B cell (primary cell): ENCODE measurements at regions not wholly inside any gene's neighbourhood (a gene's known extent, or its start where the extent isn't known, plus 50 kb on each side); places are given as distances from the start of the nearest gene placed in this dataset.

Experiments used
- ATAC-seq: fragments of 200-7000 bp; cut with Tn5 transposase; one replicate; pipeline ENCODE4 v1.10.0; 2021; ENCODE audit warnings: low read depth, mild to moderate bottlenecking, moderate number of reproducible peaks, moderate library complexity
- CTCF ChIA-PET: fragments of 350-600 bp; sonication (Branson Sonifier 250); formaldehyde crosslinking; loops from one replicate; lab custom pipeline; 2021; ENCODE audit warnings: antibody characterized with exemption, inconsistent platforms; lab: Charles Lee
- POLR2A ChIA-PET: fragments of 350-600 bp; sonication (Branson Sonifier 250); formaldehyde crosslinking; loops from one replicate; lab custom pipeline; 2021; ENCODE audit warnings: antibody characterized with exemption; lab: Charles Lee
- DNase-seq: peaks from one replicate; pipeline ENCODE4 v3.0.0; 2013
- H2AFZ ChIP-seq: 2 replicates; pipeline ENCODE4 v1.6.1; 2012; ENCODE audit warnings: mild to moderate bottlenecking, low read depth, low read length; ENCODE audit not compliant: insufficient read depth, poor library complexity, severe bottlenecking
- H3K27ac ChIP-seq, 2 donors: 1 replicate in 1 of 2; 2 replicates in 1 of 2; pipeline ENCODE4 v1.5.1; 2012 to 2013; ENCODE audit warnings: low read length in 2 of 2, mild to moderate bottlenecking in 2 of 2, moderate library complexity in 1 of 2
- H3K27me3 ChIP-seq, 4 experiments: fragments of 200-600 bp in 1 of 4; sonication (generic) in 1 of 4; replicated peaks in 1 of 4; 1 replicate in 2 of 4; 2 replicates in 2 of 4; pipeline versions ENCODE4 v1.6.1 to v1.7.0; 2013 to 2016; ENCODE audit warnings: low read length in 3 of 4, mild to moderate bottlenecking in 2 of 4, mixed read lengths in 1 of 4, moderate library complexity in 1 of 4; ENCODE audit not compliant: insufficient read depth in 4 of 4, control insufficient read depth in 3 of 4; ENCODE audit errors: control extremely low read depth in 1 of 4
- H3K36me3 ChIP-seq, 2 experiments: replicated peaks in 1 of 2; 1 replicate in 1 of 2; 2 replicates in 1 of 2; pipeline versions ENCODE4 v1.6.1 to v1.7.1; 2013; ENCODE audit warnings: low read length in 1 of 2; ENCODE audit not compliant: insufficient read depth in 2 of 2, control insufficient read depth in 1 of 2; ENCODE audit errors: control extremely low read depth in 1 of 2, extremely low read depth in 1 of 2
- H3K4me1 ChIP-seq, 2 donors: fragments of 200-600 bp in 1 of 2; sonication (generic) in 1 of 2; 1 replicate in 1 of 2; 2 replicates in 1 of 2; pipeline versions ENCODE4 v1.5.1 to v1.6.1; 2013 to 2017; ENCODE audit warnings: low read length in 2 of 2; ENCODE audit not compliant: control insufficient read depth in 2 of 2, insufficient read depth in 2 of 2
- H3K4me2 ChIP-seq: replicated peaks from 2 replicates; pipeline ENCODE3; 2012; ENCODE audit warnings: mild to moderate bottlenecking, low read depth, low read length; ENCODE audit not compliant: poor library complexity, severe bottlenecking
- H3K4me3 ChIP-seq, 5 experiments: fragments of 200-600 bp in 1 of 5; sonication (generic) in 1 of 5; 1 replicate in 3 of 5; 2 replicates in 2 of 5; pipeline versions ENCODE4 v1.5.1 to v1.7.0; 2011 to 2016; ENCODE audit warnings: low read length in 4 of 5, mild to moderate bottlenecking in 4 of 5, low read depth in 2 of 5, control low read depth in 1 of 5, moderate library complexity in 1 of 5; ENCODE audit not compliant: insufficient read depth in 1 of 5; ENCODE audit errors: control extremely low read depth in 1 of 5, extremely low read depth in 1 of 5
- H3K79me2 ChIP-seq: fragments of 200-600 bp; sonication (generic); one replicate; pipeline ENCODE4 v1.6.0; 2016; ENCODE audit warnings: low read length; ENCODE audit not compliant: control insufficient read depth, insufficient read depth
- H3K9ac ChIP-seq: fragments of 200-600 bp; sonication (generic); 2 replicates; pipeline ENCODE4 v1.6.1; 2017; ENCODE audit warnings: mild to moderate bottlenecking, low read length, moderate library complexity
- H3K9me3 ChIP-seq, 3 donors: one replicate each; pipeline versions ENCODE4 v1.6.1 to v1.7.1; 2013; ENCODE audit warnings: low read length in 2 of 3; ENCODE audit not compliant: control insufficient read depth in 2 of 3, insufficient read depth in 1 of 3; ENCODE audit errors: control extremely low read depth in 1 of 3
- H4K20me1 ChIP-seq: 2 replicates; pipeline ENCODE4 v1.6.0; 2012; ENCODE audit warnings: mild to moderate bottlenecking, low read length; ENCODE audit not compliant: insufficient read depth, control insufficient read depth, poor library complexity, severe bottlenecking
- H3K27ac Mint-ChIP-seq: one replicate; pipeline ENCODE4 v1.8.0; 2021; ENCODE audit warnings: mixed read lengths
- H3K27me3 Mint-ChIP-seq: one replicate; pipeline ENCODE4 v1.8.0; 2021; ENCODE audit warnings: mixed read lengths
- H3K4me1 Mint-ChIP-seq: one replicate; pipeline ENCODE4 v1.8.0; 2021; ENCODE audit warnings: mixed read lengths
- H3K4me3 Mint-ChIP-seq: one replicate; pipeline ENCODE4 v1.8.0; 2021; ENCODE audit warnings: mixed read lengths
- H3K9me3 Mint-ChIP-seq: one replicate; pipeline ENCODE4 v1.8.0; 2022; ENCODE audit warnings: mixed read lengths; ENCODE audit not compliant: insufficient read depth
- CTCF ChIP-seq: fragments of 200-600 bp; IDR thresholded peaks from one replicate; pipeline ENCODE4 v1.8.0; 2022; ENCODE audit warnings: antibody characterized with exemption, mild to moderate bottlenecking
- EZH2 ChIP-seq: IDR thresholded peaks from 2 replicates; pipeline ENCODE4 v1.6.1; 2012; ENCODE audit warnings: borderline replicate concordance, low read depth, mild to moderate bottlenecking, moderate library complexity, low read length; ENCODE audit not compliant: insufficient read depth, poor library complexity, severe bottlenecking
- WGBS: methylation state at CpG from one replicate; pipeline ENCODE4 v1.1.5; 2013; ENCODE audit warnings: missing lambda C conversion rate; ENCODE audit not compliant: insufficient coverage; 5-methylcytosine and 5-hydroxymethylcytosine counted together
- intact Hi-C: fragments of 100-400 bp; cut with micrococcal nuclease; formaldehyde crosslinking; loops from one replicate; pipeline ENCODE4 v1.10.0; 2022

GRCh38 chr1:222459652-222460051, 88.3 kb downstream of the HHIPL2 start:
- no peak overlapping the region for H2AFZ ChIP-seq
- H3K36me3 ChIP-seq = no peaks in the 10 kb centered on the region
- POLR2A ChIA-PET = no interaction called here
- H3K4me3 Mint-ChIP-seq = no peak overlapping the region
- H3K4me3 ChIP-seq = no peak overlapping the region
- no peak overlapping the region for H3K4me2 ChIP-seq
- H3K9ac ChIP-seq = no peak overlapping the region
- no peak overlapping the region for H3K27ac ChIP-seq
- TF ChIP-seq CTCF = no peak
- TF ChIP-seq EZH2 = no peak
- H3K9me3 ChIP-seq = peaks cover 0 to 12% (median 9%) of the 10 kb centered on the region in 3 donors
- no peaks in the 10 kb centered on the region for H3K79me2 ChIP-seq
- H3K27me3 ChIP-seq = peaks cover 0 to 7% (median 0%) of the 10 kb centered on the region in 4 experiments
- H3K27me3 Mint-ChIP-seq = peaks cover 19% of the 10 kb centered on the region
- CTCF ChIA-PET = interaction anchor here (1.0 to 1.3 kb wide), 3 partner anchors 175 to 664 kb away, joined by 3 to 5 read pairs (median 4); no protein-coding TSS in a partner anchor
- H4K20me1 ChIP-seq = no peaks in the 10 kb centered on the region
- peaks cover 6% of the 10 kb centered on the region for H3K9me3 Mint-ChIP-seq
- no peak for ATAC-seq
- peaks cover 6 to 11% of the 10 kb centered on the region in 2 donors for H3K4me1 ChIP-seq
- no peak for DNase-seq
- H3K4me1 Mint-ChIP-seq = peaks cover 10% of the 10 kb centered on the region
- no peak overlapping the region for H3K27ac Mint-ChIP-seq
- WGBS = 89% methylated on average over 3 of the region's 3 CpGs
- intact Hi-C loops = no loop called here

- Mint-ChIP-seq H3K4me1 (peaks cover 5% of the 10 kb centered on the region), H3K27ac (no peak overlapping the region), H3K4me3 (no peak overlapping the region), H3K9me3 (peaks cover 6% of the 10 kb centered on the region), H3K27me3 (peaks cover 14% of the 10 kb centered on the region)
- Histone ChIP-seq H3K4me2 (no peak overlapping the region), H3K79me2 (no peaks in the 10 kb centered on the region), H2AFZ (no peak overlapping the region), H3K4me3 (no peak overlapping the region), H3K4me1 (peaks cover 3 to 11% of the 10 kb centered on the region in 2 donors), H3K36me3 (no peaks in the 10 kb centered on the region), H4K20me1 (no peaks in the 10 kb centered on the region), H3K27ac (no peak overlapping the region), H3K9me3 (peaks cover 0 to 12% (median 9%) of the 10 kb centered on the region in 3 donors), H3K9ac (no peak overlapping the region), H3K27me3 (peaks cover 0 to 7% (median 0%) of the 10 kb centered on the region in 4 experiments)
- TF ChIP-seq CTCF (no peak), EZH2 (no peak)
- intact Hi-C loops = no loop called here
- ATAC-seq = no peak
- DNase-seq = no peak
- 85% methylated on average over 1 of the region's 1 CpG for WGBS
- ChIA-PET POLR2A (no interaction called here), CTCF (interaction anchor here (0.5 to 7.1 kb wide), 3 partner anchors 980 to 1193 kb away, joined by 3 to 85 read pairs (median 39); no protein-coding TSS in a partner anchor)
Observed at GRCh38 chr1:222457513-222457912, 90.4 kb downstream of the HHIPL2 start.
